ENCODE measurements at regions not wholly inside any gene's neighbourhood (a gene's known extent, or its start where the extent isn't known, plus 50 kb on each side); places are given as distances from the start of the nearest gene placed in this dataset.

DNA sequence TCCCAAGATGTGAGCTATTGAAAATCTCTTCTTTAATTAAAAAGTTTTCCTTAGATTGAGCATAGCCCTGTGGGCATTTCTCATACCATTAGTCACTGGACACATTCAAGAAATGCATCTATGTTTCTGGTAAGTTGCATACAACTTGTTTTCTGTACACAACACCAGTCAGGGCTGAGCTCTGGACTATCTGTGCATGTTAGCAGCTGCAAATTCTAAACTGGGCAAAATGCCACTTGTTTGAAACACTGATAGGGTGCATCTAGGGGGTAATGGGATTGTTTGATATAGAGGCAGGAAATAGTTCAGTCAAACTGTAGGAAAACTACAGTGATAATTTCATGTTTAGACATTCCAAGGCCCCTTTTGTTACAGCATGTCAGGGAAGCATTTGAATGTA, 145.6 kb upstream of the NPY start:
- DNase-seq (ENCODE audit: low read depth), result no peak
- H3K4me3 ChIP-seq (ENCODE audit: low read depth, low read length), result no peak overlapping the region
- TF ChIP-seq, protein P1, sequence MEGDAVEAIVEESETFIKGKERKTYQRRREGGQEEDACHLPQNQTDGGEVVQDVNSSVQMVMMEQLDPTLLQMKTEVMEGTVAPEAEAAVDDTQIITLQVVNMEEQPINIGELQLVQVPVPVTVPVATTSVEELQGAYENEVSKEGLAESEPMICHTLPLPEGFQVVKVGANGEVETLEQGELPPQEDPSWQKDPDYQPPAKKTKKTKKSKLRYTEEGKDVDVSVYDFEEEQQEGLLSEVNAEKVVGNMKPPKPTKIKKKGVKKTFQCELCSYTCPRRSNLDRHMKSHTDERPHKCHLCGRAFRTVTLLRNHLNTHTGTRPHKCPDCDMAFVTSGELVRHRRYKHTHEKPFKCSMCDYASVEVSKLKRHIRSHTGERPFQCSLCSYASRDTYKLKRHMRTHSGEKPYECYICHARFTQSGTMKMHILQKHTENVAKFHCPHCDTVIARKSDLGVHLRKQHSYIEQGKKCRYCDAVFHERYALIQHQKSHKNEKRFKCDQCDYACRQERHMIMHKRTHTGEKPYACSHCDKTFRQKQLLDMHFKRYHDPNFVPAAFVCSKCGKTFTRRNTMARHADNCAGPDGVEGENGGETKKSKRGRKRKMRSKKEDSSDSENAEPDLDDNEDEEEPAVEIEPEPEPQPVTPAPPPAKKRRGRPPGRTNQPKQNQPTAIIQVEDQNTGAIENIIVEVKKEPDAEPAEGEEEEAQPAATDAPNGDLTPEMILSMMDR (IDR thresholded peaks at IDR 0.05; ENCODE audit: insufficient read depth, low read depth, low read length, missing control alignments), result no peak

DNA sequence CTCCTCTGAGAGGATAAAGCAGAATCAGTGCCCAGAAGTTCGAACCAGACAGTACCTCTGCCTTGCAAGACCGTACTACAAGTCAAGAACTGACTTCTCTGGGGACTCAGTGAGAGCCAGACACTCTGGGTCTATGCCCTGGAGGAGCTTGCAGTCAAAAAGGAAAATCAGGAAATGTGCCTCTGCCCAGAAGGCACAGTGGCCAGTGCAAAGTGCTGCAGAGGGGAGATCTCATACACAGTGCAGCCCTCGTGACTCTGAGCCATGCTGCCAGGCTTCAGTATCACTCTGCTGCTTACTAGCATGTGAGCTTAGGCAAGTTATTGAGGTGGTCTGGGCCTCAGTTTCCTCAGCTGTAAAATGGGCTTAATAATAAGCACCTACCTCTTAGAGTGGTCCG, 144.0 kb upstream of the NPY start:
- TF ChIP-seq, protein P1 (IDR thresholded peaks at IDR 0.05; ENCODE audit: insufficient read depth, low read depth, low read length, missing control alignments), result no peak
- DNase-seq (ENCODE audit: low read depth), result no peak
- H3K4me3 ChIP-seq (ENCODE audit: low read depth, low read length), result no peak overlapping the region

DNA sequence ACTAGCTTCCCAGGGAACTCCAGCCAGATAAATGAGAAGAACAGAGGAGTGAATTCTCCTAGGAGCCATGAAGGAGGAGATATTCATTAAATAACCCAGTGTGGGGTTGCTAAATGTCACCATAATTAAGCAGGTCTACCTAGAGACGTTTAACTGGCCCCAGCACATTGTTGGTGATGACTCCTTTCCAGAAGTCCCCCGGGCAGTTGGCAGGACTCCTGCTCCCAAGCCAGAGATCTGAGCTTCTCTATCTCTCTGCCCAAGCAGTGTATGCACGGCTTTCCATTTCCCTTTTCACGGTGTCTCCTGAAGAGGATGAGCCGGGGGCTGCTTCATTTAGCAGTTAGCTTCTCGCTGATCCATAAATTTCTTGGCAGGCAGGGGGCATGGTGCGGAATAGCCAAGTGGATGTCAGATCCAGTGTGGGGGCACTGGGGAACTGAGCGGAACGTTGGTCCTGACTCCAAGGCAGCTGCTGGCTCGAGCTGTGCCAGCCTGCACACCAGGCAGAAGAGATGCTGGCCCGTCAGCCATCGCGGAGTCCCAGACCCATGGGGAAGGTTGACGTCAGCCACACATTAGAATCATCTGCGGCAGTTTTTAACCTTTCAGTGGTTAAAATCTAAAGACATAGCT, 142.0 kb upstream of the NPY start:
- no peak for DNase-seq (ENCODE audit: low read depth)
- TF ChIP-seq, protein P1 (IDR thresholded peaks at IDR 0.05; ENCODE audit: insufficient read depth, low read depth, low read length, missing control alignments), result no peak
- H3K4me3 ChIP-seq (ENCODE audit: low read depth, low read length), result no peak overlapping the region

GRCh38 chr7:24143547-24143946, 140.4 kb upstream of the NPY start:
- DNase-seq (ENCODE audit: low read depth), result no peak
- TF ChIP-seq, protein P1 (IDR thresholded peaks at IDR 0.05; ENCODE audit: insufficient read depth, low read depth, low read length, missing control alignments), result no peak
- no peak overlapping the region for H3K4me3 ChIP-seq (ENCODE audit: low read depth, low read length)

DNA sequence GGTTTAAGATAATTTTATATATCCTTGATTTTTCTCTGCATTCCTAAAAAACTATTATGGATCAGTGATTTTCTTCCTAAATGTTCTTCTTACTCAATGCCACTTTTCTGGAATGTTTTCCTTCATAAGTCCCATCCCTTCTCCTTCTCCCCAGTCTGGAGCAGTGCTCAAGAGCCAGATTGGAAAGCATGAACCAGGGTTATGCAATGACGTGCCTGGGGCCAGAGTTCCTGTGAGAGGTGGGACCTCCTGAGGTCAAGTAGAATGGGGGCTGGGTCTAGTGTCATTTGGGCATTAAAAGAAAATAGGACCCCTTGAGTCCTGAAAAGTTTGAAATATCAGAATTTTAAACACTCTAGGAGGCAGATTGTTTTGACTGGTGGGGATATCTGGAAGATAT, 132.0 kb upstream of the NPY start:
- H3K4me3 ChIP-seq (ENCODE audit: low read depth, low read length), result no peak overlapping the region
- TF ChIP-seq, protein P1 (IDR thresholded peaks at IDR 0.05; ENCODE audit: insufficient read depth, low read depth, low read length, missing control alignments), result no peak
- DNase-seq (ENCODE audit: low read depth), result no peak

DNA sequence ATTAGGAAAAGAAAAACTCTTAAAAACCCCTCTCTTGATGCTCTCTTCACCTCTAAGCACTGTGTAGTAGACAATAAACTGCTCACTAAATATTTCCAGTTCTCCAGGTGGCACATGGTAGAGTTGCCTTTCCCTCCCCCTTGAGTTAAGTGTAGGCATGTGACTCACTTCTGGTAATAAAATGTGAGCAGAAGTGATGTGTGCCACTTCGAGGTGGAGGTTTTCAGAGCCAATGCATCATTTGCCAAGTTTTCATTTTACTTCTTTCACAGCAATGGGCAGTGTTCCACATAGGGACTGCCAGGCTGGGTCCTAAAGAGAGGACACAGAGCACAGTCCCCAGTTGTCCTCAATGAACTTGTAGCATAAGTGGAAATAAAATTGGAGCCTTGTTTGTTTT, 131.6 kb upstream of the NPY start:
- no peak overlapping the region for H3K4me3 ChIP-seq (ENCODE audit: low read depth, low read length)
- no peak for DNase-seq (ENCODE audit: low read depth)
- TF ChIP-seq, protein P1 (IDR thresholded peaks at IDR 0.05; ENCODE audit: insufficient read depth, low read depth, low read length, missing control alignments), result no peak

GRCh38 chr7:24152877-24153472, 131.0 kb upstream of the NPY start:
- DNase-seq (ENCODE audit: low read depth), result no peak
- H3K4me3 ChIP-seq (ENCODE audit: low read depth, low read length), result no peak overlapping the region
- TF ChIP-seq, protein P1 (IDR thresholded peaks at IDR 0.05; ENCODE audit: insufficient read depth, low read depth, low read length, missing control alignments), result no peak

Measured in GM12865 (cell line).